Stimulated activated CD8-positive, alpha-beta memory T cell treated with anti-CD3 and anti-CD28 coated beads, Interleukin-4, amount 100 ng/mL, for 48 hours (primary cell): ENCODE measurements at regions not wholly inside any gene's neighbourhood (a gene's known extent, or its start where the extent isn't known, plus 50 kb on each side); places are given as distances from the start of the nearest gene placed in this dataset.

ENCODE experiments used
- DNase-seq: peaks from one replicate; pipeline ENCODE4 v3.0.0-alpha.2; 2020

- no peak for DNase-seq
These were observed 342.4 kb upstream of the CD180 start for GRCh38 chr5:67538855-67539506.

- no peak for DNase-seq
These were observed 341.0 kb upstream of the CD180 start for GRCh38 chr5:67537439-67538148.

- DNase-seq: no peak
These were observed 340.3 kb upstream of the CD180 start for GRCh38 chr5:67536866-67537265.

DNA sequence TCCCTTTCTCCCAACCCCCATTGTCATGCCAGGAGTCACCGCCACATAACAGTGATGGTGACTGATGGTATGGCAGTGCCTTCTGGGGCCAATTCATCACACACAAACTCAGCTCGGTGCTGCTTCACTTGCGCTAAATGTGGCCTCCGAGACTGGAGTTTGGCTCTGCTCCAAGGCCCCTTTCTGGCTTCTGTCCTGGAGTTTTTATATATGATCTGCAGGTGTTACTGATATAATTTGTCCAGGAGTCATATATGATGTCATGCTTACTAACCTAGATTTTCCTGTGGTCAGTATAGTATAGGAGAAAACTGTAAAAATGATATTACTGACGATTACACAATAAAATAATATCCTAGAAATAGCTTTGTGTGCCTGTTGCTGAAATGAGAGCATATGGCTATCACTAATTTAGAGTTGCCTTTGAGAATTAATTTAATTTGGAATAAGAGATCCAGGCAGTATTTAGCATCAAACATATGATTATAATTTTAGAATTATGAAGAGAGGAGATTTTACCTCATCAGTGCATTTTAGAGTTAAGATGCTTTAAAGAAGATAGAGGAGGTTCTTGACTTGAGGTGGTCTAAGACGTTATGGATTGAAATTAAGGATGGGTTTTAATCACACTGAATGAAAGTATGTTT is 334.1 kb upstream of the CD180 start:
- DNase-seq: no peak

GRCh38 chr5:67528953-67529352 is 332.4 kb upstream of the CD180 start:
- DNase-seq: no peak

GRCh38 chr5:67526793-67527192 is 330.2 kb upstream of the CD180 start:
- DNase-seq: no peak

- DNase-seq: no peak
These were observed 323.7 kb upstream of the CD180 start for GRCh38 chr5:67520161-67520908.

GRCh38 chr5:67518227-67518626 is 321.6 kb upstream of the CD180 start:
- no peak for DNase-seq

DNA sequence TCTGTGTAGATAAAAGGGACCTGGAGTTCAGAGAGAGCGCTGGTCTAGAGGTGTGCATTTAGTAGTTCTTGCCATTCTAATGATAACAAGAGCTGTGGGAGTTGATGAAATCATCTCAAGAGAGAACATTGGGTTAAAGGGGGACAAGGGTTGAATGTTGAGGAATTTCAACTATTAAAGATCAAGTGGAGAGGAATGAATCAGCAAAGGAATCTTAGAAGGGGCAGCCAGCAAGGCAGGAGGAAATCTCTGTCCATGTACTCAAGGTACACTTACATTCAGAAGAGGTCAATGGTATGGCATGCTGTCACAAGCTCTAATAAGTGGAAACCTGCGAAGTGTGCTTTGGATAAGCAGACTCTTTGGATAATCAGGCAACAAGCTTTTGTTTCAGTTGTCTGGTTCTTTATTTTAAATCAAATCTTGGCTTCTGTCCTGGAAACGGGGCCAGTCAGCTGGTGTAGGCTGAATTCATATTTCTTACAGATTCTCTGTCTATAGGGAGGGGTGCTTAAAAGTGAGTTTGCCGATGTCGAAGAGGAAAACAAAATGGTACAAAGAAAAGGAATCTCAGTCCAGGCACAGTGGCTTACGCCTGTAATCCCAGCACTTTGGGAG is 320.5 kb upstream of the CD180 start:
- no peak for DNase-seq

GRCh38 chr5:67515762-67516161 is 319.2 kb upstream of the CD180 start:
- DNase-seq: no peak

- peak; percentile 46 for DNase-seq
These were observed 318.6 kb upstream of the CD180 start for GRCh38 chr5:67515020-67515689.

- DNase-seq: no peak
These were observed 316.2 kb upstream of the CD180 start for GRCh38 chr5:67512758-67513157.

DNA sequence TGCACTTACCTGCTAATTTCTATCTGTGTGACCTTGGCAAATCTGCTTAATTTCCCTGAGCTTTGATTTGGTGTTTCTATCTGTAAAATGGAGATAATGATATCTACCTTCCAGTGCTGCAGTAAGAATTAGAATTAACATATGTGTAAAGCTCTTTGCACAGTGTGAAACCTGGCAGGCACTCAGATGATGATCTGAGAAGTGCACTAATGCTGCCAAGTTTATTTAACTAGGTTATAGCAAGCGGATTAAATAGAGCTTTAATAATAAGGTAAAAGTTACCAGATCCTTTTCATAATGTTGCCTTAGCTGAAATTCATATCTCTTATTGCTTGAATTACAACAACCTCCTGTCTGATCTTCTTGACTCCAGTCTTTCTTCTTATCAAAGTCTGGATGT is 315.3 kb upstream of the CD180 start:
- DNase-seq: no peak

- DNase-seq: no peak
These were observed 313.6 kb upstream of the CD180 start for GRCh38 chr5:67510204-67510603.

GRCh38 chr5:67509402-67510186 is 313.0 kb upstream of the CD180 start:
- DNase-seq: no peak

GRCh38 chr5:67506241-67506640 is 309.6 kb upstream of the CD180 start:
- DNase-seq: no peak

DNA sequence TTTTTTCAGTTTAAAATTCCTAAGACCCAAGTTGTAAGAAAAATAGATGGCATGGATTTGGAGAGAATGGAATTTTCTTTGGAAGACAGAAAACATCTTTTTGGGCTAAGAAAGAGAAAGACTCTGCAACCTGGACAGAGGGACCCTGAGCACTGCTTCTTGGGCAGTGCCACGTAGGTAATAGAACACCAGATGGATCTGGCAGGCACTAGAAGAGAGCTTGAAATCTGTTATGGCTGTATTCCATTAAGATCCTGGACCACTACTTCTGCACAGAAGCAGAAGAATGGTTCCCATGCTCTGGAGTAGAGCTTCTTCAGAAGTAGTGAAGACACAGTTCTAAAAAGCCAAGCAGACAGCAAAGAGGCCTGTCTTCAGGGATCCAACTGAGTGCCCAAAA is 306.4 kb upstream of the CD180 start:
- DNase-seq: no peak

DNA sequence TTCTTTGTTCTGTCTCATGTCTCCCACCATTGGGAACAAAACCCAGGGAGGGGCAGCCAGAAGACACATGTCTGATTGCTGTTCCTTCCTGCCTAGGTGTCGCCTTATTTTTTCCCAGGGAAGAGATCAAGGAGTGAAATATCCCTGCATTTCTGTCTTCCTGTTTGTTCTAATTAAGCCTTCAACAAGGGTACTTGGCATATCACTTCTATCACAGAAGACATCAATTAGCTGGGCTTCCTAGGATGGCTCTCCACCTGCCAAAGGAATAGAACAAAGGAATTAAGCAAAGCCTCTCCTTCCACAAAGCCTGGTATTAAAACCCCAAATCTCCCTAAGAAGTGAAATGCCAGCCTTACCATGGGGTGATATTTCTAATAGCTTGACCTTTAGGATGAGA is 299.5 kb upstream of the CD180 start:
- no peak for DNase-seq

GRCh38 chr5:67495072-67495471 is 298.5 kb upstream of the CD180 start:
- no peak for DNase-seq

GRCh38 chr5:67494186-67494855 is 297.7 kb upstream of the CD180 start:
- DNase-seq: no peak

GRCh38 chr5:67493676-67494075 is 297.1 kb upstream of the CD180 start:
- DNase-seq: no peak
